H9 (cell line): ENCODE measurements at regions not wholly inside any gene's neighbourhood (a gene's known extent, or its start where the extent isn't known, plus 50 kb on each side); places are given as distances from the start of the nearest gene placed in this dataset.

Source experiments
- DNase-seq: peaks from one replicate; pipeline ENCODE4 v3.0.0-alpha.2; 2017
- H2AFZ ChIP-seq: one replicate; pipeline ENCODE4 v1.6.1; 2013; ENCODE audit warnings: mild to moderate bottlenecking, low read length, control low read depth, moderate library complexity
- H2AK5ac ChIP-seq: 2 replicates; pipeline ENCODE4 v1.6.1; 2013; ENCODE audit warnings: low read length, control low read depth, mixed read lengths; ENCODE audit not compliant: insufficient read length
- H2BK120ac ChIP-seq: one replicate; pipeline ENCODE4 v1.6.1; 2013; ENCODE audit warnings: low read depth, mild to moderate bottlenecking, low read length, control low read depth, inconsistent platforms; ENCODE audit not compliant: poor library complexity, severe bottlenecking
- H2BK12ac ChIP-seq: 2 replicates; pipeline ENCODE4 v1.6.1; 2013; ENCODE audit warnings: low read length, control low read depth, mixed read lengths, low read depth; ENCODE audit not compliant: insufficient read length
- H2BK15ac ChIP-seq: 2 replicates; pipeline ENCODE4 v1.6.1; 2013; ENCODE audit warnings: low read depth, low read length, control low read depth
- H2BK20ac ChIP-seq: one replicate; pipeline ENCODE4 v1.6.1; 2013; ENCODE audit warnings: low read depth, mild to moderate bottlenecking, low read length, control low read depth, inconsistent platforms; ENCODE audit not compliant: poor library complexity, severe bottlenecking
- H2BK5ac ChIP-seq: 2 replicates; pipeline ENCODE4 v1.6.1; 2013; ENCODE audit warnings: low read length, control low read depth, mixed read lengths; ENCODE audit not compliant: insufficient read length
- H3K14ac ChIP-seq: 2 replicates; pipeline ENCODE4 v1.6.1; 2013; ENCODE audit warnings: low read length, control low read depth; ENCODE audit not compliant: insufficient read depth
- H3K18ac ChIP-seq: 2 replicates; pipeline ENCODE4 v1.6.1; 2013; ENCODE audit warnings: low read depth, mild to moderate bottlenecking, mixed read lengths, low read length, control low read depth; ENCODE audit not compliant: insufficient read length
- H3K23ac ChIP-seq: 2 replicates; pipeline ENCODE4 v1.6.1; 2013; ENCODE audit warnings: low read length, control low read depth, mixed read lengths, low read depth; ENCODE audit not compliant: insufficient read length
- H3K23me2 ChIP-seq: 2 replicates; pipeline ENCODE4 v1.6.1; 2013; ENCODE audit warnings: low read depth, mild to moderate bottlenecking, mixed read lengths, low read length, control low read depth; ENCODE audit not compliant: insufficient read length, poor library complexity, severe bottlenecking
- H3K27ac ChIP-seq: 2 replicates; pipeline ENCODE4 v1.5.1; 2013; ENCODE audit warnings: low read length, control low read depth, mixed read lengths, low read depth; ENCODE audit not compliant: insufficient read length
- H3K27me3 ChIP-seq: 2 replicates; pipeline ENCODE4 v1.6.1; 2013; ENCODE audit warnings: low read length, control low read depth, inconsistent platforms; ENCODE audit not compliant: insufficient read depth
- H3K4ac ChIP-seq: 2 replicates; pipeline ENCODE4 v1.6.1; 2013; ENCODE audit warnings: low read depth, mild to moderate bottlenecking, control low read depth, inconsistent platforms, low read length, moderate library complexity
- H3K4me1 ChIP-seq: 2 replicates; pipeline ENCODE4 v1.6.1; 2013; ENCODE audit warnings: low read length, control low read depth, inconsistent platforms; ENCODE audit not compliant: insufficient read depth
- H3K4me2 ChIP-seq: 2 replicates; pipeline ENCODE4 v1.6.1; 2013; ENCODE audit warnings: low read length, control low read depth, mixed read lengths; ENCODE audit not compliant: insufficient read length, insufficient read depth
- H3K56ac ChIP-seq: 2 replicates; pipeline ENCODE4 v1.6.1; 2013; ENCODE audit warnings: low read depth, mild to moderate bottlenecking, mixed read lengths, low read length, control low read depth; ENCODE audit not compliant: insufficient read length
- H3K79me1 ChIP-seq: 2 replicates; pipeline ENCODE4 v1.6.1; 2013; ENCODE audit warnings: low read depth, mild to moderate bottlenecking, moderate library complexity, low read length, control low read depth, inconsistent platforms; ENCODE audit not compliant: insufficient read depth, poor library complexity, severe bottlenecking
- H3K79me2 ChIP-seq: 2 replicates; pipeline ENCODE4 v1.6.1; 2013; ENCODE audit warnings: low read length, control low read depth, inconsistent platforms; ENCODE audit not compliant: insufficient read depth
- H3K9ac ChIP-seq: 2 replicates; pipeline ENCODE4 v1.6.1; 2013; ENCODE audit warnings: low read length, control low read depth, mixed read lengths; ENCODE audit not compliant: insufficient read length; ENCODE audit errors: extremely low read depth
- H3K9me3 ChIP-seq: one replicate; pipeline ENCODE4 v1.6.1; 2013; ENCODE audit warnings: low read depth, low read length, inconsistent platforms; ENCODE audit not compliant: control insufficient read depth
- H3T11ph ChIP-seq: one replicate; pipeline ENCODE4 v1.6.1; 2013; ENCODE audit warnings: mild to moderate bottlenecking, low read length, control low read depth, inconsistent platforms
- H4K20me1 ChIP-seq: one replicate; pipeline ENCODE4 v1.6.1; 2013; ENCODE audit not compliant: control insufficient read depth, insufficient read length, insufficient read depth
- H4K5ac ChIP-seq: 2 replicates; pipeline ENCODE4 v1.6.1; 2013; ENCODE audit warnings: low read depth, mild to moderate bottlenecking, mixed read lengths, low read length, control low read depth; ENCODE audit not compliant: insufficient read length
- H4K8ac ChIP-seq: replicated peaks from 2 replicates; pipeline ENCODE4 v1.6.1; 2013; ENCODE audit warnings: low read length, control low read depth, mixed read lengths, low read depth; ENCODE audit not compliant: insufficient read length
- H4K91ac ChIP-seq: 2 replicates; pipeline ENCODE4 v1.6.1; 2013; ENCODE audit warnings: low read depth, mild to moderate bottlenecking, moderate library complexity, mixed read lengths, low read length, control low read depth; ENCODE audit not compliant: insufficient read length
- H3K27ac Mint-ChIP-seq, 3 experiments: 2 replicates in 2 of 3; 3 replicates in 1 of 3; pipeline ENCODE4 v1.8.0; 2020 to 2021; ENCODE audit warnings: mixed read lengths in 3 of 3, mild to moderate bottlenecking in 1 of 3, moderate library complexity in 1 of 3
- H3K27me3 Mint-ChIP-seq: 2 replicates; pipeline ENCODE4 v1.8.0; 2021; ENCODE audit warnings: low read depth, mild to moderate bottlenecking, moderate library complexity, mixed read lengths
- H3K36me3 Mint-ChIP-seq, 3 experiments: 2 replicates in 2 of 3; 3 replicates in 1 of 3; pipeline ENCODE4 v1.8.0; 2020 to 2021; ENCODE audit warnings: low read depth in 3 of 3, mixed read lengths in 3 of 3; ENCODE audit not compliant: insufficient read depth in 1 of 3
- H3K4me1 Mint-ChIP-seq, 2 experiments: 2 replicates each; pipeline ENCODE4 v1.8.0; 2020; ENCODE audit warnings: mixed read lengths in 2 of 2
- H3K4me3 Mint-ChIP-seq, 2 experiments: 2 replicates in 1 of 2; 3 replicates in 1 of 2; pipeline ENCODE4 v1.8.0; 2020 to 2021; ENCODE audit warnings: mild to moderate bottlenecking in 2 of 2, mixed read lengths in 2 of 2, moderate library complexity in 1 of 2
- H3K9me3 Mint-ChIP-seq, 2 experiments: 2 replicates in 1 of 2; 3 replicates in 1 of 2; pipeline ENCODE4 v1.8.0; 2020; ENCODE audit warnings: mild to moderate bottlenecking in 2 of 2, mixed read lengths in 2 of 2, moderate library complexity in 1 of 2
- CTCF ChIP-seq: fragments of 200-600 bp; sonication (generic); conservative IDR thresholded peaks from 3 replicates; pipeline ENCODE4 v1.8.0; 2021; ENCODE audit warnings: antibody characterized with exemption, mild to moderate bottlenecking
- WGBS: extraction: QIAGEN DNeasy Blood & Tissue Kit; methylation state at CpG from one replicate; pipeline ENCODE4 v1.1.7; 2013; ENCODE audit warnings: missing lambda C conversion rate, low lambda C conversion rate, mixed read lengths; ENCODE audit not compliant: insufficient read length; ENCODE audit errors: extremely low coverage; 5-methylcytosine and 5-hydroxymethylcytosine counted together

- Histone ChIP-seq H3K27ac (no peak overlapping the region), H2AK5ac (no peak overlapping the region), H3K4me2 (no peak overlapping the region), H2BK12ac (no peak overlapping the region), H3K4me1 (no peaks in the 10 kb centered on the region), H2BK120ac (no peak overlapping the region), H3K4ac (no peak overlapping the region), H4K8ac (no peak overlapping the region), H2AFZ (no peak overlapping the region), H3K23ac (no peak overlapping the region), H3K56ac (no peak overlapping the region), H3K23me2 (no peaks in the 10 kb centered on the region), H3K9ac (no peak overlapping the region), H4K20me1 (no peaks in the 10 kb centered on the region), H3K27me3 (no peaks in the 10 kb centered on the region), H3K9me3 (no peaks in the 10 kb centered on the region), H3K18ac (no peak overlapping the region), H2BK5ac (no peak overlapping the region), H3K79me1 (no peaks in the 10 kb centered on the region), H3T11ph (no peak overlapping the region), H2BK15ac (no peak overlapping the region), H4K5ac (no peak overlapping the region), H3K14ac (no peak overlapping the region), H4K91ac (no peak overlapping the region), H2BK20ac (no peak overlapping the region), H3K79me2 (no peaks in the 10 kb centered on the region)
- DNase-seq, result no peak
- H3K27ac Mint-ChIP-seq, result no peak overlapping the region
- no peak for TF ChIP-seq CTCF
- no CpG with 5 or more reads among the region's 2 CpGs for WGBS
- no peak overlapping the region for H3K4me3 Mint-ChIP-seq
- H3K36me3 Mint-ChIP-seq, result no peaks in the 10 kb centered on the region
- no peaks in the 10 kb centered on the region for H3K9me3 Mint-ChIP-seq
- H3K27me3 Mint-ChIP-seq, result no peaks in the 10 kb centered on the region; the same call in 1 of the 2 replicates
- H3K4me1 Mint-ChIP-seq, result peaks cover 0 to 4% of the 10 kb centered on the region in 2 experiments; a peak in 1 of 4 replicates
Observed at GRCh38 chr20:52279706-52280105, 88.1 kb upstream of the ZFP64 start.
